ENCODE measurements at regions not wholly inside any gene's neighbourhood (a gene's known extent, or its start where the extent isn't known, plus 50 kb on each side); places are given as distances from the start of the nearest gene placed in this dataset.

DNA sequence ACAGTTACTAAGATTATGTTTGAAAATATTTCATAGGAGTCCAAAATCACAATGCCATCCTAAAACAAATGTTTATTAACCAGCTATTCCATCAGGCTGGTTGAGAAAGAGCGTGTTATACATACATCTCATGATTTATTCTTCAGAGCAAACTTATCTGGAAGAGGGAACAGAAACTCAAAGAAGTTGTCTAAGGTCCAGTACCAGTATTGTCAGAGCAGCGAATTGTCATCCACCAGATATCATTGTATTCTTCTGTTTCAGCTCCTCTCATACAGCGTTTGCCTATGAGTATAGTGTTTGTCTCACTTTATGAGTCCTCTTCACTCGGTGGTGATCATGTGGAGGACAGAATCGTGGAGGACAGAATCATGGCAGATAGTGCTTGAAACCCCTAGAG lies 238.2 kb downstream of the OSR1 start:
- H3K36me3 ChIP-seq (ENCODE audit: low read depth), result no peaks in the 10 kb centered on the region
- no peak for ATAC-seq
- intact Hi-C loops (cut with DNase I, micrococcal nuclease), result no loop called here
- no peak for DNase-seq
- H3K4me3 ChIP-seq, result no peak overlapping the region
- TF ChIP-seq, protein P1, sequence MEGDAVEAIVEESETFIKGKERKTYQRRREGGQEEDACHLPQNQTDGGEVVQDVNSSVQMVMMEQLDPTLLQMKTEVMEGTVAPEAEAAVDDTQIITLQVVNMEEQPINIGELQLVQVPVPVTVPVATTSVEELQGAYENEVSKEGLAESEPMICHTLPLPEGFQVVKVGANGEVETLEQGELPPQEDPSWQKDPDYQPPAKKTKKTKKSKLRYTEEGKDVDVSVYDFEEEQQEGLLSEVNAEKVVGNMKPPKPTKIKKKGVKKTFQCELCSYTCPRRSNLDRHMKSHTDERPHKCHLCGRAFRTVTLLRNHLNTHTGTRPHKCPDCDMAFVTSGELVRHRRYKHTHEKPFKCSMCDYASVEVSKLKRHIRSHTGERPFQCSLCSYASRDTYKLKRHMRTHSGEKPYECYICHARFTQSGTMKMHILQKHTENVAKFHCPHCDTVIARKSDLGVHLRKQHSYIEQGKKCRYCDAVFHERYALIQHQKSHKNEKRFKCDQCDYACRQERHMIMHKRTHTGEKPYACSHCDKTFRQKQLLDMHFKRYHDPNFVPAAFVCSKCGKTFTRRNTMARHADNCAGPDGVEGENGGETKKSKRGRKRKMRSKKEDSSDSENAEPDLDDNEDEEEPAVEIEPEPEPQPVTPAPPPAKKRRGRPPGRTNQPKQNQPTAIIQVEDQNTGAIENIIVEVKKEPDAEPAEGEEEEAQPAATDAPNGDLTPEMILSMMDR (IDR thresholded peaks at IDR 0.05), result no peak
- no peaks in the 10 kb centered on the region for H3K9me3 ChIP-seq
- H3K4me1 ChIP-seq (ENCODE audit: low read depth), result no peaks in the 10 kb centered on the region

GRCh38 chr2:19119326-19120001 lies 239.0 kb downstream of the OSR1 start:
- no peaks in the 10 kb centered on the region for H3K4me1 ChIP-seq (ENCODE audit: low read depth)
- H3K9me3 ChIP-seq, result no peaks in the 10 kb centered on the region
- H3K36me3 ChIP-seq (ENCODE audit: low read depth), result no peaks in the 10 kb centered on the region
- TF ChIP-seq, protein P1 (IDR thresholded peaks at IDR 0.05), result no peak
- intact Hi-C loops (cut with DNase I, micrococcal nuclease), result no loop called here
- DNase-seq (no peak), ATAC-seq (no peak)
- no peak overlapping the region for H3K4me3 ChIP-seq

DNA sequence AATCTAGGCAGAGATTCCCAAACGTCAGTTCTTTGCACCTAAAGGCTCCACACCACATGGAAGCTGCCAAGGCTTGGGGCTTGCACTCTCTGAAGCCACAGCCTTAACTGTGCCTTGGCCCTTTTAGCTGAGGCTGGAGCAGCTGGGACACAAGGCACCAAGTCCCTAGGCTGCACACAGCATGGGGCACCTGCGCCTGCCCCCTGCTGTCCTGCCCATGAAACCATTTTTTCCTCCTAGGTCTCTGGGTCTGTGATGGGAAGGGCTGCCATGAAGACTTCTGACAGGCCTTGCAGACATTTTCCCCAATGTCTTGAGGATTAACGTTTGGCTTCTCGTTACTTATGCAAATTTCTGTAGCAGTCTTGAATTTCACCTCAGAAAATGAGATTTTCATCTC lies 241.5 kb downstream of the OSR1 start:
- intact Hi-C loops (cut with DNase I, micrococcal nuclease), result no loop called here
- Histone ChIP-seq H3K36me3 (ENCODE audit: low read depth) (no peaks in the 10 kb centered on the region), H3K4me1 (ENCODE audit: low read depth) (no peaks in the 10 kb centered on the region), H3K9me3 (no peaks in the 10 kb centered on the region), H3K4me3 (no peak overlapping the region)
- DNase-seq (no peak), ATAC-seq (no peak)
- TF ChIP-seq, protein P1 (IDR thresholded peaks at IDR 0.05), result no peak

- TF ChIP-seq, protein P1 (IDR thresholded peaks at IDR 0.05), result no peak
- intact Hi-C loops (cut with DNase I, micrococcal nuclease), result no loop called here
- no peaks in the 10 kb centered on the region for H3K9me3 ChIP-seq
- H3K4me1 ChIP-seq (ENCODE audit: low read depth), result no peaks in the 10 kb centered on the region
- ATAC-seq, result no peak
- no peak overlapping the region for H3K4me3 ChIP-seq
- no peak for DNase-seq
- H3K36me3 ChIP-seq (ENCODE audit: low read depth), result no peaks in the 10 kb centered on the region
Measured at GRCh38 chr2:19114754-19115231, 243.6 kb downstream of the OSR1 start.

GRCh38 chr2:19114126-19114525 lies 244.3 kb downstream of the OSR1 start:
- no peaks in the 10 kb centered on the region for H3K4me1 ChIP-seq (ENCODE audit: low read depth)
- intact Hi-C loops (cut with DNase I, micrococcal nuclease), result no loop called here
- H3K36me3 ChIP-seq (ENCODE audit: low read depth), result no peaks in the 10 kb centered on the region
- H3K4me3 ChIP-seq, result no peak overlapping the region
- ATAC-seq (no peak), DNase-seq (no peak)
- H3K9me3 ChIP-seq, result no peaks in the 10 kb centered on the region
- TF ChIP-seq, protein P1 (IDR thresholded peaks at IDR 0.05), result no peak

- Histone ChIP-seq H3K36me3 (ENCODE audit: low read depth) (no peaks in the 10 kb centered on the region), H3K9me3 (no peaks in the 10 kb centered on the region), H3K4me1 (ENCODE audit: low read depth) (no peaks in the 10 kb centered on the region), H3K4me3 (no peak overlapping the region)
- TF ChIP-seq, protein P1 (IDR thresholded peaks at IDR 0.05), result no peak
- ATAC-seq (no peak), DNase-seq (no peak)
- intact Hi-C loops (cut with DNase I, micrococcal nuclease), result no loop called here
Measured at GRCh38 chr2:19111354-19111753, 247.1 kb downstream of the OSR1 start.
